H9 (cell line): ENCODE measurements at regions not wholly inside any gene's neighbourhood (a gene's known extent, or its start where the extent isn't known, plus 50 kb on each side); places are given as distances from the start of the nearest gene placed in this dataset.

Experiments used
- DNase-seq: peaks from one replicate; pipeline ENCODE4 v3.0.0-alpha.2; 2017
- H2AFZ ChIP-seq: one replicate; pipeline ENCODE4 v1.6.1; 2013; ENCODE audit warnings: mild to moderate bottlenecking, low read length, control low read depth, moderate library complexity
- H2AK5ac ChIP-seq: 2 replicates; pipeline ENCODE4 v1.6.1; 2013; ENCODE audit warnings: low read length, control low read depth, mixed read lengths; ENCODE audit not compliant: insufficient read length
- H2BK120ac ChIP-seq: one replicate; pipeline ENCODE4 v1.6.1; 2013; ENCODE audit warnings: low read depth, mild to moderate bottlenecking, low read length, control low read depth, inconsistent platforms; ENCODE audit not compliant: poor library complexity, severe bottlenecking
- H2BK12ac ChIP-seq: 2 replicates; pipeline ENCODE4 v1.6.1; 2013; ENCODE audit warnings: low read length, control low read depth, mixed read lengths, low read depth; ENCODE audit not compliant: insufficient read length
- H2BK15ac ChIP-seq: 2 replicates; pipeline ENCODE4 v1.6.1; 2013; ENCODE audit warnings: low read depth, low read length, control low read depth
- H2BK20ac ChIP-seq: one replicate; pipeline ENCODE4 v1.6.1; 2013; ENCODE audit warnings: low read depth, mild to moderate bottlenecking, low read length, control low read depth, inconsistent platforms; ENCODE audit not compliant: poor library complexity, severe bottlenecking
- H2BK5ac ChIP-seq: 2 replicates; pipeline ENCODE4 v1.6.1; 2013; ENCODE audit warnings: low read length, control low read depth, mixed read lengths; ENCODE audit not compliant: insufficient read length
- H3K14ac ChIP-seq: 2 replicates; pipeline ENCODE4 v1.6.1; 2013; ENCODE audit warnings: low read length, control low read depth; ENCODE audit not compliant: insufficient read depth
- H3K18ac ChIP-seq: 2 replicates; pipeline ENCODE4 v1.6.1; 2013; ENCODE audit warnings: low read depth, mild to moderate bottlenecking, mixed read lengths, low read length, control low read depth; ENCODE audit not compliant: insufficient read length
- H3K23ac ChIP-seq: 2 replicates; pipeline ENCODE4 v1.6.1; 2013; ENCODE audit warnings: low read length, control low read depth, mixed read lengths, low read depth; ENCODE audit not compliant: insufficient read length
- H3K23me2 ChIP-seq: 2 replicates; pipeline ENCODE4 v1.6.1; 2013; ENCODE audit warnings: low read depth, mild to moderate bottlenecking, mixed read lengths, low read length, control low read depth; ENCODE audit not compliant: insufficient read length, poor library complexity, severe bottlenecking
- H3K27ac ChIP-seq: 2 replicates; pipeline ENCODE4 v1.5.1; 2013; ENCODE audit warnings: low read length, control low read depth, mixed read lengths, low read depth; ENCODE audit not compliant: insufficient read length
- H3K27me3 ChIP-seq: 2 replicates; pipeline ENCODE4 v1.6.1; 2013; ENCODE audit warnings: low read length, control low read depth, inconsistent platforms; ENCODE audit not compliant: insufficient read depth
- H3K4ac ChIP-seq: 2 replicates; pipeline ENCODE4 v1.6.1; 2013; ENCODE audit warnings: low read depth, mild to moderate bottlenecking, control low read depth, inconsistent platforms, low read length, moderate library complexity
- H3K4me1 ChIP-seq: 2 replicates; pipeline ENCODE4 v1.6.1; 2013; ENCODE audit warnings: low read length, control low read depth, inconsistent platforms; ENCODE audit not compliant: insufficient read depth
- H3K4me2 ChIP-seq: 2 replicates; pipeline ENCODE4 v1.6.1; 2013; ENCODE audit warnings: low read length, control low read depth, mixed read lengths; ENCODE audit not compliant: insufficient read length, insufficient read depth
- H3K56ac ChIP-seq: 2 replicates; pipeline ENCODE4 v1.6.1; 2013; ENCODE audit warnings: low read depth, mild to moderate bottlenecking, mixed read lengths, low read length, control low read depth; ENCODE audit not compliant: insufficient read length
- H3K79me1 ChIP-seq: 2 replicates; pipeline ENCODE4 v1.6.1; 2013; ENCODE audit warnings: low read depth, mild to moderate bottlenecking, moderate library complexity, low read length, control low read depth, inconsistent platforms; ENCODE audit not compliant: insufficient read depth, poor library complexity, severe bottlenecking
- H3K79me2 ChIP-seq: 2 replicates; pipeline ENCODE4 v1.6.1; 2013; ENCODE audit warnings: low read length, control low read depth, inconsistent platforms; ENCODE audit not compliant: insufficient read depth
- H3K9ac ChIP-seq: 2 replicates; pipeline ENCODE4 v1.6.1; 2013; ENCODE audit warnings: low read length, control low read depth, mixed read lengths; ENCODE audit not compliant: insufficient read length; ENCODE audit errors: extremely low read depth
- H3K9me3 ChIP-seq: one replicate; pipeline ENCODE4 v1.6.1; 2013; ENCODE audit warnings: low read depth, low read length, inconsistent platforms; ENCODE audit not compliant: control insufficient read depth
- H3T11ph ChIP-seq: one replicate; pipeline ENCODE4 v1.6.1; 2013; ENCODE audit warnings: mild to moderate bottlenecking, low read length, control low read depth, inconsistent platforms
- H4K20me1 ChIP-seq: one replicate; pipeline ENCODE4 v1.6.1; 2013; ENCODE audit not compliant: control insufficient read depth, insufficient read length, insufficient read depth
- H4K5ac ChIP-seq: 2 replicates; pipeline ENCODE4 v1.6.1; 2013; ENCODE audit warnings: low read depth, mild to moderate bottlenecking, mixed read lengths, low read length, control low read depth; ENCODE audit not compliant: insufficient read length
- H4K8ac ChIP-seq: replicated peaks from 2 replicates; pipeline ENCODE4 v1.6.1; 2013; ENCODE audit warnings: low read length, control low read depth, mixed read lengths, low read depth; ENCODE audit not compliant: insufficient read length
- H4K91ac ChIP-seq: 2 replicates; pipeline ENCODE4 v1.6.1; 2013; ENCODE audit warnings: low read depth, mild to moderate bottlenecking, moderate library complexity, mixed read lengths, low read length, control low read depth; ENCODE audit not compliant: insufficient read length
- H3K27ac Mint-ChIP-seq, 3 experiments: 2 replicates in 2 of 3; 3 replicates in 1 of 3; pipeline ENCODE4 v1.8.0; 2020 to 2021; ENCODE audit warnings: mixed read lengths in 3 of 3, mild to moderate bottlenecking in 1 of 3, moderate library complexity in 1 of 3
- H3K27me3 Mint-ChIP-seq: 2 replicates; pipeline ENCODE4 v1.8.0; 2021; ENCODE audit warnings: low read depth, mild to moderate bottlenecking, moderate library complexity, mixed read lengths
- H3K36me3 Mint-ChIP-seq, 3 experiments: 2 replicates in 2 of 3; 3 replicates in 1 of 3; pipeline ENCODE4 v1.8.0; 2020 to 2021; ENCODE audit warnings: low read depth in 3 of 3, mixed read lengths in 3 of 3; ENCODE audit not compliant: insufficient read depth in 1 of 3
- H3K4me1 Mint-ChIP-seq, 2 experiments: 2 replicates each; pipeline ENCODE4 v1.8.0; 2020; ENCODE audit warnings: mixed read lengths in 2 of 2
- H3K4me3 Mint-ChIP-seq, 2 experiments: 2 replicates in 1 of 2; 3 replicates in 1 of 2; pipeline ENCODE4 v1.8.0; 2020 to 2021; ENCODE audit warnings: mild to moderate bottlenecking in 2 of 2, mixed read lengths in 2 of 2, moderate library complexity in 1 of 2
- H3K9me3 Mint-ChIP-seq, 2 experiments: 2 replicates in 1 of 2; 3 replicates in 1 of 2; pipeline ENCODE4 v1.8.0; 2020; ENCODE audit warnings: mild to moderate bottlenecking in 2 of 2, mixed read lengths in 2 of 2, moderate library complexity in 1 of 2
- CTCF ChIP-seq: fragments of 200-600 bp; sonication (generic); conservative IDR thresholded peaks from 3 replicates; pipeline ENCODE4 v1.8.0; 2021; ENCODE audit warnings: antibody characterized with exemption, mild to moderate bottlenecking
- WGBS: extraction: QIAGEN DNeasy Blood & Tissue Kit; methylation state at CpG from one replicate; pipeline ENCODE4 v1.1.7; 2013; ENCODE audit warnings: missing lambda C conversion rate, low lambda C conversion rate, mixed read lengths; ENCODE audit not compliant: insufficient read length; ENCODE audit errors: extremely low coverage; 5-methylcytosine and 5-hydroxymethylcytosine counted together

- Histone ChIP-seq H3K14ac (no peak overlapping the region), H2BK120ac (no peak overlapping the region), H3K23ac (no peak overlapping the region), H2BK15ac (no peak overlapping the region), H4K5ac (no peak overlapping the region), H3K9me3 (no peaks in the 10 kb centered on the region), H3K79me2 (no peaks in the 10 kb centered on the region), H3T11ph (no peak overlapping the region), H2AK5ac (no peak overlapping the region), H3K4me2 (no peak overlapping the region), H3K27ac (no peak overlapping the region), H2BK12ac (no peak overlapping the region), H4K91ac (no peak overlapping the region), H2AFZ (no peak overlapping the region), H3K79me1 (no peaks in the 10 kb centered on the region), H3K9ac (no peak overlapping the region), H3K4ac (no peak overlapping the region), H3K56ac (no peak overlapping the region), H3K4me1 (no peaks in the 10 kb centered on the region), H4K8ac (no peak overlapping the region), H4K20me1 (no peaks in the 10 kb centered on the region), H3K18ac (no peak overlapping the region), H2BK20ac (no peak overlapping the region), H3K27me3 (no peaks in the 10 kb centered on the region), H2BK5ac (no peak overlapping the region), H3K23me2 (no peaks in the 10 kb centered on the region)
- Mint-ChIP-seq H3K4me1 (peaks cover 6 to 11% of the 10 kb centered on the region in 2 experiments), H3K4me3 (no peak overlapping the region), H3K9me3 (peaks cover 16 to 24% of the 10 kb centered on the region in 2 experiments), H3K27ac (no peak overlapping the region), H3K27me3 (no peaks in the 10 kb centered on the region; the same call in 1 of the 2 replicates), H3K36me3 (peaks cover 4 to 11% (median 6%) of the 10 kb centered on the region in 3 experiments; a peak in 5 of 7 replicates)
- no peak for TF ChIP-seq CTCF
- WGBS: no CpG with 5 or more reads among the region's 1 CpG
- DNase-seq: no peak
Observed at GRCh38 chr2:128809259-128809636, 490.6 kb upstream of the HS6ST1 start.
